ENCODE measurements at regions not wholly inside any gene's neighbourhood (a gene's known extent, or its start where the extent isn't known, plus 50 kb on each side); places are given as distances from the start of the nearest gene placed in this dataset.
"Not testable (repeated sequence)": the region's sequence is repeated elsewhere in the genome, so short reads cannot be mapped to it uniquely, and the experiment has no call there.

GRCh38 chr11:64428693-64429092 lies 69.7 kb downstream of the RPS6KA4 start:
- no peak for DNase-seq (ENCODE audit: low read depth in 1 of 2, low spot score in 1 of 2)

GRCh38 chr11:64429970-64430369 lies 71.0 kb downstream of the RPS6KA4 start:
- no peak for DNase-seq (ENCODE audit: low read depth in 1 of 2, low spot score in 1 of 2)

DNA sequence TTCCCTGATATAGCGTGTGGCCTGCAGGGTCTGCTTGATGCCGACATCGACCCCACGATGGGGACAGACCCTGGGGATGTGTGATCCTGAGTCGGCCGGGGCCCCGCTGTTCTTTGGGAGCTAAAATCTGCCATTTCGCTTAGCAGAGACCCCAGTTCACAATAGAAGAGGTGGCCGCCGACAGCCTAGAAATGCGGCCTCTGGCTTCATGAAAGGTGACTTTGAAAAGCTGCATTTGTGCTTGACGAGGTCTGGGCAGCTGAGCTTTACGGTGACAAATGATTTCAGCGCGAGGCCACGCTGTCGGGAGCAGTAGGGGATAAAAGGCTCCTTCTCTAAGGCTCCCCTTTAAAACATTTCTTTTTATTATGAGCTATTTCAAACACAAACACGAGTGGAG lies 71.7 kb downstream of the RPS6KA4 start:
- no peak for DNase-seq (ENCODE audit: low read depth in 1 of 2, low spot score in 1 of 2)

DNA sequence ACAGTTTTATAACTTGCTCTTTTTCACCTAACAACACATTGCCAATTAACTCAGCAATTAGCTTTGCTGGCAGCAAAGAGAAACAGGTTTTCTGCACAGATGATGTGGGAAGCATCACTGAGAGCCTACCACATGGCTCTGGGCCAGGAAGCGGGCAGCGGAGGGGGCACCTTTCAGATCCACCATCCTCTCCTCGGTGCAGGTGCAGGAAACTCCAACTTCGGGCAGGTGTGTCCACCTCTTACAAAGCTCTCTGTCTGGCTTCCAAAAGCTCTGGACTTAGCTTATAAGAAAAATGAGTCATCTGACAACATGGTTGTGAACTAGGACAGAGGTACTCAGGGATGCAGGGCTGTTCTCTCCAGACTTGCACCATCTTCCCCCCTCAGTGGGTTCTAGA lies 77.0 kb downstream of the RPS6KA4 start:
- DNase-seq (ENCODE audit: low read depth in 1 of 2, low spot score in 1 of 2): no peak

GRCh38 chr11:64437426-64437825 lies 78.5 kb downstream of the RPS6KA4 start:
- no peak for DNase-seq (ENCODE audit: low read depth in 1 of 2, low spot score in 1 of 2)

GRCh38 chr11:64438986-64439771 lies 80.2 kb downstream of the RPS6KA4 start:
- DNase-seq (ENCODE audit: low read depth in 1 of 2, low spot score in 1 of 2): no peak

- not testable (repeated sequence) for DNase-seq (ENCODE audit: low read depth in 1 of 2, low spot score in 1 of 2)
These were observed 81.0 kb downstream of the RPS6KA4 start for GRCh38 chr11:64439772-64440491.

DNA sequence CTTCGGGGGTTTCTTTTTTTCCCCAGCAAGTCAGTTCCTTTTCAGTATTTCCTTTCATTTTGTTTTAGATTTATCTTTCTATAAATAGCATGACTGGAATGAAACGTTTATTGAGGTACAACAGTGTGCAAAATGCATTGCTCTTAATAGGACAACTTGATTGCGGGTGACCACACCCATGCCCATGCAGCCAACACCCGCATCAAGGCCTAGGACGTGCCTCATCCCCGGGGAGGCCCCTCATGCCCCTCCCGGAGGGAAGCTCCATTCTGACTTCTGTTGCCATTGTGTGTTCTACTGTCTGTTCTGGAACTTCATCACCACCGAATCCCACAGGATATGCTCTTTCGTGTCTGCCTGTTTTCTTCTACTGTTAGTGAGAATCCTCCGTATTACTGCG lies 82.2 kb downstream of the RPS6KA4 start:
- no peak for DNase-seq (ENCODE audit: low read depth in 1 of 2, low spot score in 1 of 2)

GRCh38 chr11:64443001-64443400 lies 84.0 kb downstream of the RPS6KA4 start:
- no peak for DNase-seq (ENCODE audit: low read depth in 1 of 2, low spot score in 1 of 2)

DNA sequence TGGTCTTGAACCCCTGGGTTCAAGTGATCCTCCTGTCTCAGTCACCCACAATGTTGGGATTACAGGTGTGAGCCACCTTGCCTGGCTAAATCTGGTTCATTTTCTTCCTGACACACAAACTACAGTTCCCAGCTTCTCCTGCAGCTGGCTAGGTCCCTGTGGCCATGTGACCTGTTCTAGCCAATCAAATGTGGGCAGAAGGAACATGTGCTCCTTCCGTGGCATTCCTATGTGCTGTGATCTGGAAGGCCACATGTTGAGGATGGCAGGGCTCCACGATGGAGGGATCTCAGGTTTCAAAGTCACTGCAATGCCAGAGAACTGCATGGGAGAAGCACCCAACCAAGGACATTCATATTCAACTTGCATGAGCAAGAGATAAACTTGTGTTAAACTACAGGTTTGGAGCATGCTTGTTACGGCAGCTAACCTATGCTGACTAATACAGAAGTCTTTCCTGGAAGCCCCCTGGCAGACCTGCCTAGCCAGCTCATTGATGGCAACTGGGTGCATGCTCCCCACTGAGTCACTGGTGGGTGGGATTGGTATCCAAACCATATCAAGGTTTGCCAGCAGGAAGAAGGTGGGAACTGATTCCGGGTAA lies 86.0 kb downstream of the RPS6KA4 start:
- no peak for DNase-seq (ENCODE audit: low read depth in 1 of 2, low spot score in 1 of 2)

GRCh38 chr11:64445651-64446050 lies 86.7 kb downstream of the RPS6KA4 start:
- no peak for DNase-seq (ENCODE audit: low read depth in 1 of 2, low spot score in 1 of 2)

- no peak for DNase-seq (ENCODE audit: low read depth in 1 of 2, low spot score in 1 of 2)
These were observed 89.1 kb downstream of the RPS6KA4 start for GRCh38 chr11:64447831-64448598.

DNA sequence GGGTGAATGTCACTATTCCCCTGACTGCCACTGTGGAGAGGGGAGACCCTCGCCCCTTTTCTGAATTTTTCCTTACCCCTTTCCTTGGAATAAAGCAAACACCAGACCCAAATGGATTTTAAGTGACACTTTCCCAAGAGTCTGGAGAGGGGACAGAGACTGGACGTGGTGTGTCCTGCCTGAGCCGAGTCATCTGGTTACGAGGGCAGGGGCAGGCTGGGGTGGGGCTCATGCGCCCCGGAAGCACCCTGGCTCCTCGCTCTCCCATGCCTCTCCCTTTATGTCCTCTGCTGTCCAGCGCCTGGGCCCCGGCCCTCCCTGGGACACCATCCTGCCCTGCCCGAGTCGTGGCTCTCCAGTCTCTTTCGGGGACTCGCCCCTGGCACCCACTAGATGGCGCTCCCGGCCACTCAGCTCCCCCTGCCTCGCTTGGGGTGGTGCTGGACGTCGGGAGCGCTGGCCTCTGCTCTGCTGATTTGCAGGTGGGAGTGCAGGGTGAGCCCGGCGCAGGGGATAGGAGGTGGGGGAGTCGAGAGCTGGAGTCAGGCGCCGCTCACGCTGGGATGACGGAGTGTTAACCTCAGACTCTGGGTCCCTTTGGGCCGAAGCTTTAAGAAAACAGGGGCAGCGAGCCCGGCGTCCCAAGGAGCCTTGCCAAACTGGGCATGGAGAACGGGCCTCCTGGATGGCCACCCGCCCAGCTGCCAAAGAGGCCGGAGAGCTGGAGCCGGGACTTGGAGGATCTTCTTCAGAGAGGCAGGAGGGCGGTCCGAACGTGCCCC lies 89.8 kb downstream of the RPS6KA4 start:
- peak; percentile 51 to 55 for DNase-seq (ENCODE audit: low read depth in 1 of 2, low spot score in 1 of 2)

- DNase-seq (ENCODE audit: low read depth in 1 of 2, low spot score in 1 of 2): peak; percentile 35 to 50
These were observed 90.6 kb downstream of the RPS6KA4 start for GRCh38 chr11:64449381-64450167.

GRCh38 chr11:64450168-64450560 lies 91.2 kb downstream of the RPS6KA4 start:
- no peak for DNase-seq (ENCODE audit: low read depth in 1 of 2, low spot score in 1 of 2)

GRCh38 chr11:64451856-64452255 lies 92.9 kb downstream of the RPS6KA4 start:
- DNase-seq (ENCODE audit: low read depth in 1 of 2, low spot score in 1 of 2): no peak

DNA sequence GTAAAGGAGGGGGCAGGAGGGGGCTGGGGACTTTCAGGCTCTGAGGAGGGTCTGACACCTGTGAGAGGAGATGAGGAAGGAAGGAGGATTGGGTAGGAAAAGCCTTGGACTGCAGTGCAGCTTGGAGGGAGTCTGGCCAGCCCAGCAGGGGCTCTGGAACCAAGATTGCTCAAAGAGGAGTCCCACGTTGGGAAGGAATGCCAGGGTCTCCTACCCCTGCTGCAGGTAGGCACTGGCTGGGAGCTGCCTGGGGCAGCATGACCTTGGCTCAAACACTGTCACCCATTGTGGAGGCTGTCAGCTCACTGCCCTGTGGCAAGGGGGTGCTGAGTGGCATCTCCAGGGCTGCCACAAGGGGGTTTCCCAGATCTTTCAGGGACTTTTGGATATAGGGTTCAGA lies 94.5 kb downstream of the RPS6KA4 start:
- DNase-seq (ENCODE audit: low read depth in 1 of 2, low spot score in 1 of 2): no peak

DNA sequence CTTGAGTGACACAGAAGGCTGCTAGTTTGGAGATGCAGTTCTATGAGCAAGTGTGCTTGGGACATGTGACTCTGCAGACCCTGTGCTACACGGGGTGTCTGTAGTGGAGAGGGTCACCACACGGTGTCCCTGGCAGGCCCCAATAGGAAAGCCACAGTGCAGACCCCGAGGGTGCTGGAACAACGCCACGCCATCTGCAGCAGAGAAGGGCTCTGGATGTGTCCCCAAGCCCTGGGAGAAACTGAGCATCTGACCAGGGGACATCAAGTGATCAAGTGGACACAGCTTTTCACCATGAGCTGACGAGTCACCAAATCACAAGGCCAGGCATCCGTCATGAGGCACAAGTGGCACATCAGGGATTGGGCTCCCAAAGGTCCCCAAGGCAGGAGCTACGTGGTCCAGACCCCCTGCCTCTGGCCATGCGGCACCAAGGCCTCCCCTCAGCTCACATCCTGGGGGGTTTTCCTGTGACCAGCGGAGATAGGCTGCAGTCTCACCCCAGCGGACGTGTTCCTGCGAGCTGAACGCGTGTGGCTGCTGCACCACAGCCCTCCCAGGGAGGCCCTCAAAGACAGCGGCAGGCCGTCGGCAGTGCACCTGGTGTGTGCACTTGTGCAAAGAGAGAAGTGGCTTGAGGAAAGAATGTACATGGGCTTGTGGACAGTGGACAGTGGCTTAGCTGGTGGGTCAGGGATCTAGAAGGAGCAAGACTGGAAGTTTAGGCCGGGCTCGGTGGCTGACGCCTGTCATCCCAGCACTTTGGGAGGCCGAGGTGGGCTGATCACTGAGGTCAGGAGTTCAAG lies 96.7 kb downstream of the RPS6KA4 start:
- DNase-seq (ENCODE audit: low read depth in 1 of 2, low spot score in 1 of 2): no peak
